GF-D8 (cell line): ENCODE measurements at regions not wholly inside any gene's neighbourhood (a gene's known extent, or its start where the extent isn't known, plus 50 kb on each side); places are given as distances from the start of the nearest gene placed in this dataset.
"Not testable (repeated sequence)": the region's sequence is repeated elsewhere in the genome, so short reads cannot be mapped to it uniquely, and the experiment has no call there.

Experiments used
- DNase-seq: peaks from one replicate; lab custom pipeline; 2025; lab: John Stamatoyannopoulos, UW

DNA sequence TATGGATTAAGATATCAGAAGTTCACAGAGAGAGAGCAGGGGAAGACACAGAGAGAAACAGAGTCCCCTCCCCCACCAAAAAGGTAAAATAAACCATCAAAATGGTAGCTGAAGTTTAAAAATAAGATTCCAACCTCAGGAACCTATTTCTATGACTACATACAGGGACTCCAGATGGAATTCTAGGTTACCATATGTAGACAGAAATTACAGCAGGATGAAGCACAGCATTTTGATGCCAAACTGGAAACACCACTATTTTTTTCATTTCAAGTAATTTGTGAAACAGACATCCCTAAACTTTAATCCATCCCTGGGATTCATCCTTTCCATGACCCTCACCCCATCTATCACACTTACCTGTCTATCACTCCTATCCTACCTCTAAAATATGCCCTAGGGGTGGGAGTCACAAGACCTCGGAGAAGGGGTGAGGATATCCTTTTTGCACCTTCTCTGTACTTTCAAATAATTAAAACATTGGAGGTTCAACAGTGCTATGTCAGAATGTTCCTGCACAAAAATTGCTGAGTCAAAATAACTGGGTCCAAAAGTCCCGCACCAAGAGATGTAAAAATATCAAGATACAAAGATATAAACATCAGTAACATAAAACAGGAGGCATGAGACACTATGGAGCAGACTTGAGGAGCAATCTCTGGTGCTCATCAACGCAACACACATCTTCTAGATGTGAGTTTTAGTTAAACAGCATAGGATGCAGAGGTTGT, 344.5 kb upstream of the RASGEF1B start:
- DNase-seq: no peak

DNA sequence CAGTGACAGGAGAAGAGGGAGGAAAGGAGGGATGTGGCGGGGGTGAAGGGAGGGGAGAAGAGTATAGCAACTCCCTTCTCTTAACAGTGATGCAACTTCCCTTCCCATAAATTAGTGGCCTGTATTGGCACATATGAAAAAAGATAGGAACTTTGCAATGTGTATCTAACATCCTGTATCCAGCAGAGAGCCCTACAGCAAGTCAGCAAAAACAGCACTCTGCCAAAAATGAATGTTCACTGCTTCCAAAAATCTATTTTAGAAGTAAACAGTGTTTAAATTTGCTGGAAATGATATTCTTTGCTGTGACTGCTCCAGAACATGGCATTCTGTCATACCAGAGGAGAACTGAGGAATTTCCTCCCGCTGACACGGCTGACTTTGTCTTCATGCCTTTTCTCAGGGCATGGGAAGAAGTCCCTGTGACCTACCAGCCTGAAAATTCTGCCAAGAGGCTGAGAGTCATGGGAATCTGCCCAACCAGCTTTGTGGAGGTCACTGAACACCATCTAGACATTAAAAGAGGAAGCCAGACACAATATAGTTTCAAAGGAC, 343.4 kb upstream of the RASGEF1B start:
- DNase-seq: no peak

DNA sequence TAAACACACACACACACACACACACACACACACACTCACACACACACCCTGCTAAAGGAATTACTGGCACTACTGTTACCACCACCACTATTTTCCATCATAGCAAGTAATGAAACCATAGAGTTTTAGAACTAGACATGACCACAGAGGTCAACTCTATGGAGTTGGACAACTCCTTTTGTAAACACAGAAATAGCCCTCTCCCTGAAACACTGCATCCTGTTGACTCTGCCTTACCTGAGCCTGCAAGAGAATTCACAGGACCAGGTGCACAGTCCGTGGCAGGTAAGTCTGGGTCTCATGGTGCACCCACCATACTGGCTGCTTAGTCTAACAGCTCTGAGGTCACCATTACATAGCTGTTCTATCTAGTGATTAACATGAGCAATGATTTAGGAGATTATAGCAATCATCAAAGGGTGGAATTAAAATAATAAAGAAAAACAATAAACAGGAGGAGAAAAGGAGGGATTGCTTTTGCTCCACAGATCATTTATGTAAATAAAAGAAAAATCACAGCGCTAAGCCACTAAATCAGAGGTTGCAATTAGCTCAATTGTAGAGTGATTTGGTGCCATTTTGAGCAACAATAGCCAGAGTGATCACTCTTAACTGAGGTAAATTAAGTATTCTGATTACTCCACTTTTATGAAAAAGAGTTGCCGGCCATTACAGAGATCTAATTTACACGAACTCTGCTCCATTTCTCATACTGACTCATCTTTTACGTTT, 340.0 kb upstream of the RASGEF1B start:
- no peak for DNase-seq

DNA sequence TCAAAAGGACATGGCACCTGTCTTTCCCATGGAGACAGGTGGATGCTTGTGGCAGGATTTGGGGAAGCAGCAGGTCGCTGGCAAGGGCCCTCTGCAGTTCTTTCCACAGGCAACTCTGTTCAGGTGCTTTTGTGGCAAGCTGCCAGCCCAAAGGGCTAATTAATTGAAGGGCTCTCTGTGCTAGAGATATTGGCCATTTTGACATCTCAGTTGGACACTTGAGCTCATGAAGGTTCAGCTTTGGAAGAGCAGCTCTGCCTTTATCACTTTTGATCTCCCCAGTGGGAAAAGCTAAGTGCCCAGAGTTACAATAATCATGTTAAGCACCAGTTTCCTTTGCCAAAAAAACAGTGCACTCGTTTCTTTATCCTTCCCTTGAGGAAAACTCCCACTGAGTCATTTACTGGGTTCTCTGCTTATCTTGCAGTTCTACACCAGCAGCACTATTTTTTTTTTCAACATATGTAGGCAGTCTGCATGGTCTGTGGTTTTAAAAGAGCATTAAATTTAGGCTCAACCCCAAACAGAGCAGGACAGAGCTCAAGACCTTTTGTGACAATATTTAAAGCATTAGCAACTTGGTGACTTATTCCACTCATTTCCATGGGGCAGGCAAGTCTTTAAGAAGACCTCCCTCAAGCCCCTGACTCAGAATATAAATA, 336.4 kb upstream of the RASGEF1B start:
- no peak for DNase-seq

DNA sequence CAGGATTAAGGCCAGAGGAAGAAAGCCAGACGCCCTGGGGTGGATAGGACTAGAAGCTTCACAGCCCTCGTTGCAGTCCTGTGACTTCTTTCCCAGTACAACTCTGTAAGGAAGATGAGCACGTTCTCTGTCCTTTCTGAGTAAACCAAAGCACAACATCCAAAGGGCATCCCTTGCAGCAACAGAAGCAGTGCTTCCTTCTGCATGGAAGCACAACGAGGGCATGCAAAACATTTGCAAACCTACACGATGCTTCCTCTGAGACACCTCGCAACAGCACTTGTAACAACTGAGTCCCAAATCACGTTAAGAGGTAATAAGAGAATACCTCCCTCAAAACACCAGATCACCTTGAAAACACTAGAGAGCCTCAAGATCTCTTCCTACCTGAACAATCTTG, 335.7 kb upstream of the RASGEF1B start:
- DNase-seq: no peak

DNA sequence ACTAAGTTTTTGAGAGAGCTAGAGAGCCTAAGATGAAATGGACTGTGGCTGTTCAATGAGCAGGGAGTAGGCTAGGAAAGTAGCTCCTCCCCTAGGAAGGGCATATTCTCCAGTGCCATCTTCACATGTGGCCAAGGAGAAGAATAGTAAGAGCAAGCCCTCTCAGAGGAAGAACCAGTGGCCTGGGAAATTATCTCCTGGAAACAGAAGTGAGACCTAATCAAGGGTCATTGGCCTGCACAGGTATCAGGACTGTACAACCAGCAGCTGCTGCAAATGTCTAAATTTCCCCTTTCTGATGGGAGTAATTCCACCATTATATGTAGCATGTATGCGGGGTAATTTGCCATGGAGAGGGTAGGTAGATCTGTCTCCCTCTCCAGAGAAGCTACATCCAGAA, 334.8 kb upstream of the RASGEF1B start:
- DNase-seq: no peak

GRCh38 chr4:81804849-81805248, 333.1 kb upstream of the RASGEF1B start:
- no peak for DNase-seq

DNA sequence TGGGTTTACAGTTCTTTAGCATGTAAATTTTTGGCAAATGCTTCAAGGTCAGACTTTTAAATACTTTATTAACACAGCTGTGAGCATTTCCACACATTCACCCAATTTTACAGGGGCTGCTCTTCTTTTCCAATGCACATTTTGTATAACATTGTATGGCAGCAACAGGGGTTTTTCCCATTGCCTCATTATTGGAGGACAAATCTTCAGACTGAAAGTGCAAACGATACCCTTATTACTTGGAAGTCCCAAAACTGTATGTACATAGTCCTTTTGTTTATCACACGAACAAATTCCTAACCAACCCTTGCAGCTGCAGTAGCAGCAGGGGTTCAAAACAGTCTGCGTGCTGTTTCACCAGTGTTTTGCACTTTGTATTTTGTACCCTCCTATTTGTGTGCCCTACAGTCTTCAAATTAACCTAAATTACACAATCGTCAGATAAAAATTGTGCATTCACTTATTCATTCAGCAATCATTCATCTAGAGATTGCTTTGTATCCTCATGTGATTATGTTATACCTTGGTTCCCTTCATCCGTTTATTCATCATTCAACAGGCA, 330.7 kb upstream of the RASGEF1B start:
- no peak for DNase-seq

GRCh38 chr4:81799371-81799770, 327.7 kb upstream of the RASGEF1B start:
- no peak for DNase-seq

GRCh38 chr4:81796790-81797528, 325.3 kb upstream of the RASGEF1B start:
- DNase-seq: no peak

- DNase-seq: no peak
Observed at GRCh38 chr4:81792521-81792920, 320.8 kb upstream of the RASGEF1B start.

DNA sequence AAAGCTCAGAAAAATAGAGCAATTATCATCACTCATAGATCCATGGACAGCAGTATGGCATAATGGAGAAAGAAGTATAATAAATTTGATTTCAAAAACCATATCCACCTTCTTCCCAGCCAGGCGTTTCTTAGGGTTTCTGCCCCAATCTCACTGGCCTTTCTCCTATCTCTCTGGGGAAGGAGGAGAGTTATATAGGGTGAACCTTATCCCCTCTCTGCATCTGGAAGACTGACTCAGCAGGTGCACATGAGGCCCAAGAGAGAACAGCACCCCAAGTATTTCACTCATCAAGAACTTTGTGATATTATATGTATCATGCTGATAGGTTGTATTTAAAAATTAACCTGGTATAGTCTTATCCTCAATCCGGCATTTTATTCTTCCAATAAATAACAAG, 318.8 kb upstream of the RASGEF1B start:
- no peak for DNase-seq

- DNase-seq: no peak
Observed at GRCh38 chr4:81789741-81790399, 318.2 kb upstream of the RASGEF1B start.

DNA sequence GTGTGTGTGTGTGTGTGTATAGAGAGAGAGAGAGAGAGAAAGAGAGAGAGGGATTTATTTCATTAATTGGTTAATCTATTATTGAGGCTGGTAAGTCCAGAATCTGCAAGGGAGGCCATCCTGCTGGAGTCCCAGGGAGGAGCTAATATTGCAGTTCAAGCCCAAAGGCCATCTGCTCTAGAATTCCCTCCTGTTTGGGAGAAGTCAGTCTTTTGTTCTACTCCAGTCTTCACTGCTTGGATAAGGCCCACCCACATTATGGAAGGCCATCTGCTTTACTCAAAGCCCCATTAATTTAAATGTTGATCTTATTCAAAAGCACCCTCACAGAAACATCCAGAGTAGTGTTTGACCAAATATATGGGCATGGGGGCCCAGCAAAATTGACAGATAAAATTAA, 317.5 kb upstream of the RASGEF1B start:
- no peak for DNase-seq

- DNase-seq: no peak
Observed at GRCh38 chr4:81786766-81787165, 315.1 kb upstream of the RASGEF1B start.

DNA sequence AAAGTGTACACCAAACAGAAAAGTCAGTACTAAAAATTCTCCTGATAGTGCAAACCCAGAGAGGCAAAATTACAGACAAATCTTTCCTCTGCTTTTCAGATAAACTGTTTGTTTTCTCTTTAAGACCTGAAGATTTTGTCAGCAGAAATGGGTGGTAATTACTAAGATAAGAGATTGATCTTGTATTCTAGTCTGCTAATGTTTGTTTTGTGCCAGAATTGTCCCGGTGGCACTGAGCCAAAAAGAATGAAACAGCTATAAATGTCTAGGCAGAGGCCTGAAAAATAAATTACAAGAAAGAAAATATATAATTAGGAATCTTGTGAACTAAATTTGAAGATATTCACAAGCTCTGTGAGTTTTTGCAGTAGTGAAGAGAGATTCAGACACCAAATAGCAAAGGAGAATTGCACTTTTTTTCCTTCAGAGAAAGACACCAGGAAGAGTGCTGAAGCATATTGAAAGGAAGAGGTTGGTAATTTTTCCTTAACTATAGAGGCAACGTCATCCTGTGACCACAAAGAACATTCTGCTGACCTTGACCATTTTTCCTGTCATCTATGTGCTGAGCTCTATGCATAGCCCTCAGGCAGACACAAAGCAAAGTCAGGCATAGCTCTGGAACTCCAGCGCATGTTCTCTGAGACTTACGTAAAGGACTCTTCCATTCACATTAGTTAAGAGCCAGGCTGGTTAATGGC, 314.5 kb upstream of the RASGEF1B start:
- DNase-seq: no peak

- DNase-seq: no peak
Observed at GRCh38 chr4:81785338-81785737, 313.6 kb upstream of the RASGEF1B start.

GRCh38 chr4:81783558-81783957, 311.9 kb upstream of the RASGEF1B start:
- no peak for DNase-seq

DNA sequence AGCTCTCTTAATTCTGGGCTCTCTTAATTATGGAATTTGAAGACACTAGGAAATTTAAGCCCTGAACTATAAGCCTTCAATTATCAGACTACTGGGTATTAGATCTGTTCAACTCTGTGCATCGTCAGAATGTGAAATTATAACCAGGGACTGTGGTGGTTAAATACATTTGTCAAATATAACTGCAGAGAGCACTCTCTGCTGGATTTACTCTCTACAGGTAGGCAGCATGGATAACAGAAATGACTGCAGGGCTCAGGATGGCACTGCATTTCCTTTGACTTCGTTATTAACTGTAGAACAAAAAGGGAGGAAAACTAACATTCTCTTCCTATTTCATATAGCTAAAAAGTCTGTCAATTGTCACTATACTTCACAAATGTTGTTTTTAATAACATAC, 310.1 kb upstream of the RASGEF1B start:
- no peak for DNase-seq

GRCh38 chr4:81777718-81778117, 306.0 kb upstream of the RASGEF1B start:
- not testable (repeated sequence) for DNase-seq

DNA sequence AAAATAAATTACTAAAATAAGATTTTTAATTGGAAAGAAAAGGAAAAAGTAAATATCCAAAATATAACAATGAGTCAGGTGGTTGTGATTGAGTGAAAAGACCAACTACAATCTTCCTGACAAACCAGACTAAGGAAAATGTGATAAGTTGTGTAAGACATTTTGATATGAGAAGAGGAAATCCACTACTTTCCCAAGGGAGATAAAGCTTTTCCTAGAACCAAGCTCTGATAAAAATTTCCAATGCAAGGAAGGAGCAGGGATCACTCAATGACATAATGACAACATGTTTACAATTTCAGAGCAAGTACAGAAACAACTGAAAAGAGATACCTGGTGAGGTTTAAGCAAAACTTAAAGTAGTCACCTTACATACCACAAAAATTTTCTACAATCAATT, 305.1 kb upstream of the RASGEF1B start:
- DNase-seq: no peak
